ENCODE measurements at regions not wholly inside any gene's neighbourhood (a gene's known extent, or its start where the extent isn't known, plus 50 kb on each side); places are given as distances from the start of the nearest gene placed in this dataset.

- no peak for TF ChIP-seq HMGXB4 (CRISPR knock-in tag; IDR thresholded peaks at IDR 0.05; ENCODE audit: borderline replicate concordance)
- TF ChIP-seq PHF8 (IDR thresholded peaks at IDR 0.05; ENCODE audit: borderline replicate concordance, low read depth), result no peak
- TF ChIP-seq ELK1 (IDR thresholded peaks at IDR 0.05; ENCODE audit: low read depth, low read length), result no peak
These were observed 992.7 kb downstream of the BCL11A start (continued) for GRCh38 chr2:59560769-59561168.

GRCh38 chr2:59540864-59541263, 1012.6 kb downstream of the BCL11A start:
- DNase-seq (ENCODE audit: low read depth in 1 of 2, low spot score in 1 of 2) (no peak), FAIRE-seq (no peak), ATAC-seq (no peak)
- H3K27ac ChIP-seq, result no peak overlapping the region
- ChIA-PET POLR2A (no interaction called here), CTCF (interaction anchor here (0.5 kb wide), 1 partner anchor 1025 kb away, joined by 3 read pairs; no protein-coding TSS in a partner anchor)
- no peak for TF ChIP-seq EHF (CRISPR knock-in tag; IDR thresholded peaks at IDR 0.05)
- TF ChIP-seq HOXB5 (CRISPR knock-in tag; IDR thresholded peaks at IDR 0.05), result no peak
- no peak for TF ChIP-seq FOSB (CRISPR knock-in tag; IDR thresholded peaks at IDR 0.05)
- no peak for TF ChIP-seq NFE2L2 (conservative IDR thresholded peaks at IDR 0.05; ENCODE audit: low read length)
- no peak for TF ChIP-seq ATOH8 (CRISPR knock-in tag; IDR thresholded peaks at IDR 0.05; ENCODE audit: low read depth)
- no peaks in the 10 kb centered on the region; the same call in 1 of the 3 replicates for H3K9me3 ChIP-seq
- no peak overlapping the region for H3K4me3 ChIP-seq
- no peak overlapping the region for H3K4me2 ChIP-seq
- H3K4me1 ChIP-seq, result no peaks in the 10 kb centered on the region
- WGBS (ENCODE audit: missing lambda C conversion rate), result 3% methylated on average over 4 of the region's 4 CpGs

- ATAC-seq, result no peak
- POLR2A ChIA-PET, result no interaction called here
- CTCF ChIA-PET, result no interaction called here
- no peak for DNase-seq (ENCODE audit: low read depth in 1 of 2, low spot score in 1 of 2)
- Histone ChIP-seq H3K9me3 (peaks cover 3% of the 10 kb centered on the region; the same call in 2 of the 3 replicates), H3K4me3 (no peak overlapping the region), H3K4me1 (no peaks in the 10 kb centered on the region), H3K4me2 (no peak overlapping the region), H3K27ac (no peak overlapping the region)
- TF ChIP-seq RFX5 (IDR thresholded peaks at IDR 0.05), result no peak
- FAIRE-seq, result no peak
- WGBS (ENCODE audit: missing lambda C conversion rate), result 1% methylated on average over 2 of the region's 2 CpGs
These were observed 1015.0 kb downstream of the BCL11A start for GRCh38 chr2:59538398-59538911.

GRCh38 chr2:59532808-59533207, 1020.6 kb downstream of the BCL11A start:
- ATAC-seq (no peak), DNase-seq (ENCODE audit: low read depth in 1 of 2, low spot score in 1 of 2) (no peak), FAIRE-seq (no peak)
- ChIA-PET POLR2A (no interaction called here), CTCF (interaction anchor here (1.8 kb wide), 1 partner anchor 141 kb away, joined by 6 read pairs; no protein-coding TSS in a partner anchor)
- Histone ChIP-seq H3K9me3 (peaks cover 3% of the 10 kb centered on the region; the same call in 1 of the 3 replicates), H3K4me2 (no peak overlapping the region), H3K4me3 (no peak overlapping the region), H3K27ac (no peak overlapping the region), H3K4me1 (no peaks in the 10 kb centered on the region)
- WGBS (ENCODE audit: missing lambda C conversion rate), result 12% methylated on average over 3 of the region's 3 CpGs
- no peak for TF ChIP-seq KDM1A (IDR thresholded peaks at IDR 0.05; ENCODE audit: low read depth)
- no peak for TF ChIP-seq HDAC2 (IDR thresholded peaks at IDR 0.05)
- TF ChIP-seq CHD4 (IDR thresholded peaks at IDR 0.05; ENCODE audit: borderline replicate concordance), result no peak
- TF ChIP-seq ELK1 (IDR thresholded peaks at IDR 0.05; ENCODE audit: low read depth, low read length), result no peak
- no peak for TF ChIP-seq CBX8 (IDR thresholded peaks at IDR 0.05)
- TF ChIP-seq NR3C1 (IDR thresholded peaks at IDR 0.05), result no peak
- no peak for TF ChIP-seq TFCP2L1 (CRISPR knock-in tag; IDR thresholded peaks at IDR 0.05)
- TF ChIP-seq NPAS2 (CRISPR knock-in tag; IDR thresholded peaks at IDR 0.05; ENCODE audit: borderline replicate concordance), result no peak
- no peak for TF ChIP-seq TP53 (CRISPR knock-in tag; IDR thresholded peaks at IDR 0.05)
- no peak for TF ChIP-seq ATOH8 (CRISPR knock-in tag; IDR thresholded peaks at IDR 0.05; ENCODE audit: low read depth)
- no peak for TF ChIP-seq RAD21 (conservative IDR thresholded peaks at IDR 0.05 in 1 of 2, IDR thresholded peaks at IDR 0.05 in 1 of 2)
- TF ChIP-seq CTCF (IDR thresholded peaks at IDR 0.05), result no peak

Data from A549 (cell line).